Astrocyte of the cerebellum (primary cell): ENCODE measurements at regions not wholly inside any gene's neighbourhood (a gene's known extent, or its start where the extent isn't known, plus 50 kb on each side); places are given as distances from the start of the nearest gene placed in this dataset.

Experiments
- DNase-seq: peaks from one replicate; pipeline ENCODE4 v3.0.0-alpha.2; 2011; ENCODE audit warnings: low read depth
- H3K4me3 ChIP-seq: 2 replicates; pipeline ENCODE4 v1.5.1; 2011; ENCODE audit warnings: mild to moderate bottlenecking, low read depth, low read length, moderate library complexity
- in situ Hi-C: cut with HindIII; loops from 2 replicates; pipeline ENCODE4 v1.10.0; 2017; ENCODE audit warnings: low sequenced_read_pairs
- TF ChIP-seq, protein P1 (sequence below): IDR thresholded peaks from 2 replicates; pipeline ENCODE4 v1.5.1; 2012; ENCODE audit warnings: low read length, low read depth, moderate library complexity, mild to moderate bottlenecking; ENCODE audit errors: missing control alignments

DNA sequence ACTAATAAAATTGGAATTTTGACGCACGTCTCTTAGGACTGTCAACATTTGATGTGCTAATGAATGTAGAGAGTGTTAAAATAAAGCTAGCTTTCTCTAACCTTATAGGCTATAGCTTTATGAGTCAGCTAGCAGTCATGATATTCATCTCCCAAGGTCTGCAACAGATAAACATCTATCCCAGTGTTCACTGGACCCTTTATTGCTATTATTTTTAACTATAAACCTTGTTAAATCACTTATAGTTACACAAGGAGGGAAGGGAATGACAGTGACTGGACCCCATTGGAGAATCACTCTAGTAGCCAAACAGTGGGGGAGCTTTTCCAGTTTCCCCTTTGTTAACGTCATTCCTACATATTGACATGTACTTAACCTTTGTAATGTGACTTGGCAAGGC is 67.9 kb upstream of the SHISA3 start:
- DNase-seq, result no peak
- H3K4me3 ChIP-seq, result no peak overlapping the region
- TF ChIP-seq, protein P1, sequence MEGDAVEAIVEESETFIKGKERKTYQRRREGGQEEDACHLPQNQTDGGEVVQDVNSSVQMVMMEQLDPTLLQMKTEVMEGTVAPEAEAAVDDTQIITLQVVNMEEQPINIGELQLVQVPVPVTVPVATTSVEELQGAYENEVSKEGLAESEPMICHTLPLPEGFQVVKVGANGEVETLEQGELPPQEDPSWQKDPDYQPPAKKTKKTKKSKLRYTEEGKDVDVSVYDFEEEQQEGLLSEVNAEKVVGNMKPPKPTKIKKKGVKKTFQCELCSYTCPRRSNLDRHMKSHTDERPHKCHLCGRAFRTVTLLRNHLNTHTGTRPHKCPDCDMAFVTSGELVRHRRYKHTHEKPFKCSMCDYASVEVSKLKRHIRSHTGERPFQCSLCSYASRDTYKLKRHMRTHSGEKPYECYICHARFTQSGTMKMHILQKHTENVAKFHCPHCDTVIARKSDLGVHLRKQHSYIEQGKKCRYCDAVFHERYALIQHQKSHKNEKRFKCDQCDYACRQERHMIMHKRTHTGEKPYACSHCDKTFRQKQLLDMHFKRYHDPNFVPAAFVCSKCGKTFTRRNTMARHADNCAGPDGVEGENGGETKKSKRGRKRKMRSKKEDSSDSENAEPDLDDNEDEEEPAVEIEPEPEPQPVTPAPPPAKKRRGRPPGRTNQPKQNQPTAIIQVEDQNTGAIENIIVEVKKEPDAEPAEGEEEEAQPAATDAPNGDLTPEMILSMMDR, result no peak
- in situ Hi-C loops, result no loop called here

DNA sequence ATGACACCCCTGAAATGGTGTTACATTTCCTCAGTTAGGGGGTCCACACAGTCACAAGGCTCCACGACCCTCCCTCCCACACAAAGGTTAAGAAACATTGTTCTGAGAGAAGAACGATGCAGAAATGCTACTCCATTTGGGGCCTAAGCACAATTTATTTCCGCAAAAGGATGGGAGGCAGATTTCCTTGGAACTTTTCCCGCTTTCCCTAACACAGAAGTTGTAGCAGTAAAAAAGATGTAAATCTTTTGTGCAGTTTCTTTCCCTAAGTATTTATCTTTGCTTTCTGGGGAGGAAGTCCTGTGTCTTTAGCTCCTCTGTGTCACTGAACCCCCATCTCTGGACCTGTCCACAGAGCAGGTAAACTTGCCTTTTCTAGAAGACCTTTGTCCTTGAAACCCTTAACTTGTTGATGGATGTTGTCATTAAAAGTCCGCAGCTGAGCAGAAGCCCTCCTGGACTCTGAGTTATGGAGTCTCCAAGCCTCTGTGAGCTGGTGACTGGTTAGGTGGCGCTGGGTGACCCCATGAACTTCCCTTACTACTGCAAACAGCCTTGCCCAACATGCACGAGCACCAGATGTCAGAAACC is 67.2 kb upstream of the SHISA3 start:
- no peak overlapping the region for H3K4me3 ChIP-seq
- no peak for DNase-seq
- TF ChIP-seq, protein P1, result no peak
- in situ Hi-C loops, result no loop called here

DNA sequence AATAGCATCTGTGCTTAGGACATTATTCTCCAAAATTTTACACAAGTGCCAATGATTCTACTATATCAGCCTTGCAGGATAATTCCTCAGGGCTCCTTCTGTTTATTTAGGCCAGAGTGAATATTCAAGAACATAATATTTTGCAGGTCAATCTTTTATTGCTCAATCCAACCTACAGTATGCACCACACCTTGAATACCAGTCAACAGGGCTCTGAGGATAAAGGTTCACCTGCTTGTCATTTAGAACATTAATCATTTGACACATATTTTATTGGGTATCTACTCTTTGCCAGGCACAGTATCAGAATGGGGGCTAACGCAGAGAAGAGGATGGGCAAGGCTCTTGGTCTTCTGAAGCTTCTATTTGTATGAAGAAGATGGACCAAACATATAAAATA is 66.2 kb upstream of the SHISA3 start:
- TF ChIP-seq, protein P1, result no peak
- no peak overlapping the region for H3K4me3 ChIP-seq
- DNase-seq, result no peak
- in situ Hi-C loops, result no loop called here

DNA sequence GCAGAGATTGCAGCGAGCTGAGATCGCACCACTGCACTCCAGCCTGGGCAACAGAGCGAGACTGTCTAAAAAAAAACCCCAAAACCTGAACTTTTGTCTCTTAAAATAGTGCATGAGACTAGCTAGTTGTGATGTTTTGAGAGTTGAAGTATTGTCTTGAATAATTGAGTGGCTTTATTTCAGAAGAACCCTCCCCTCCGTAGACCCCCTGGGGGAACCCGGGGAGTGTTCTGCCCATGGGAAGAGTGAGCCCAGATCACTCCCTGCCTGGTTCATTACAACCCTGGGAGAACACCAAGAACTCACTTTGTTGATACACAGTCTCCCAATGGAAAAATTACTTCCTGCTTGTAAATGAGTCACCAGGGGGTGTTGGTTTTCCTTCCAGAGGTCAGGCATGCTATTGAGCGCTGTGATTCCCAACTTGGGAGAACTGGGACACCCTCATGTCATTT is 65.3 kb upstream of the SHISA3 start:
- DNase-seq, result no peak
- H3K4me3 ChIP-seq, result no peak overlapping the region
- TF ChIP-seq, protein P1, result no peak
- in situ Hi-C loops, result no loop called here

DNA sequence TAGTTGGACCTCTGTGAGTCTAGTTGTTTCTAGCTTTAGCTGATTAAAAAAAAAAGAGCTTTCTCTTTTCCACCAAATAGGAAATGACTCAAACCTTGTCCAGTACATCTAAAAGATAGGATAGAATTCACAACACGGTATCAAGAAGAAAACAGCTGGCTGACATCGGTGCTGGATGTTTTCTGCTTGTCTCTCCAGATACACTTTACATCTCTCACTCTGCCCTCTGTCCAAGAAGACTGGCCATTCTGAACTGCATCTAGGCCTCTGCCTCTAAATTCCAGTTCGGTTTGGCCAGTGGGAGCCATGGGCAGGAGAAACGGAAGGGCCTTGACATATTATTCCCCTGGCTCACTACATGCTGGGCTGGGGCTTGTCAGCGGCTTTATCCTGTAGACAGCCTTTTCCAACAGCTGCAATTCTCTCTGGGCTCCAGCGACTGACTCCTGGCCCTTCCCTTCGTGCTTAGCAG is 57.3 kb upstream of the SHISA3 start:
- H3K4me3 ChIP-seq, result no peak overlapping the region
- no peak for DNase-seq
- TF ChIP-seq, protein P1, result no peak
- in situ Hi-C loops, result no loop called here

DNA sequence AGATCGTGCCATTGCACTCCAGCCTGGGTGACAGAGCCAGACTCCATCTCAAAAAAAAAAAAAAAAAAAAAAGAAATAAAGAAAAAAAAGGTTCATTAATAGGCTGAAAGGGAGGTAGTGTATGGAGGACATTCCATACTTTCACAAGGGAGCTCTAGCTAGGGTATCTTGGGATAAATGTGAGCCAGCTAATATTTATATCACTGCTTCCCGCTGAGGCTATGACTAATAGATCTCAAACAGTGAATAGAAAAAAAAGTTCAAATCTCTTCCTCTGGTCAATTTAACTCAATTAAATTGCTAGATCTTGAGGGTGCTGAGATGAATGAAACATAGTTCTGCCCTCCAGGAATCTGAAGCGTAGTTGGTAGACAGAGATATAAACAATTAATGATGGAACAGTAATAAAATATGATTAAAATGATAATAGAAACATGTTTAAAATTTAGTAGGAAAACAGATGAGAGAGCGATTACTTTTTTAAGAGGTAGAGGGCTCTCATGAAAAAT is 55.7 kb upstream of the SHISA3 start:
- H3K4me3 ChIP-seq, result no peak overlapping the region
- in situ Hi-C loops, result no loop called here
- peak; percentile 33 for DNase-seq
- TF ChIP-seq, protein P1, result no peak
